ENCODE measurements at regions not wholly inside any gene's neighbourhood (a gene's known extent, or its start where the extent isn't known, plus 50 kb on each side); places are given as distances from the start of the nearest gene placed in this dataset.

DNA sequence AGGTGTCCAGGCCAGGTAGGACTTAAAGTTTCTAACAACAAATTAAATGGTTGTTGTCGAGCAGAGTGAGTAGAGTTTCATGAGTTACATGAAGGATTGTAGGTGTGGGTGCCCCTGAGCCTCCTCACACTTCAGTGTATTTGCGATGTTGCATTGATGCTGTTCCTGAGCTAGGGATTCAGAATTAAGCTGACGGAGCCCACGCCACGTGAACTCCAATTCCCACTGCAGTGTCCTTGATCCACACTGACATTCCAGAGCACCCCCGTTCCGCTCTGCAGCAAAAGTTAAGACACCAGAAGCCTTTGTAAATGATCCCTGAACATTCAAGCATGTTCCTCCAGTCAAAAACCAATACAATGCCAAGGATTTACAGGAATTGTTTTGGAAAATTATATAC, 78.8 kb upstream of the SEC61G start:
- no peaks in the 10 kb centered on the region for H3K9me3 Mint-ChIP-seq (ENCODE audit: unreplicated experiment)
- H3K4me1 Mint-ChIP-seq (ENCODE audit: unreplicated experiment), result peaks cover 70% of the 10 kb centered on the region
- TF ChIP-seq, protein P1, sequence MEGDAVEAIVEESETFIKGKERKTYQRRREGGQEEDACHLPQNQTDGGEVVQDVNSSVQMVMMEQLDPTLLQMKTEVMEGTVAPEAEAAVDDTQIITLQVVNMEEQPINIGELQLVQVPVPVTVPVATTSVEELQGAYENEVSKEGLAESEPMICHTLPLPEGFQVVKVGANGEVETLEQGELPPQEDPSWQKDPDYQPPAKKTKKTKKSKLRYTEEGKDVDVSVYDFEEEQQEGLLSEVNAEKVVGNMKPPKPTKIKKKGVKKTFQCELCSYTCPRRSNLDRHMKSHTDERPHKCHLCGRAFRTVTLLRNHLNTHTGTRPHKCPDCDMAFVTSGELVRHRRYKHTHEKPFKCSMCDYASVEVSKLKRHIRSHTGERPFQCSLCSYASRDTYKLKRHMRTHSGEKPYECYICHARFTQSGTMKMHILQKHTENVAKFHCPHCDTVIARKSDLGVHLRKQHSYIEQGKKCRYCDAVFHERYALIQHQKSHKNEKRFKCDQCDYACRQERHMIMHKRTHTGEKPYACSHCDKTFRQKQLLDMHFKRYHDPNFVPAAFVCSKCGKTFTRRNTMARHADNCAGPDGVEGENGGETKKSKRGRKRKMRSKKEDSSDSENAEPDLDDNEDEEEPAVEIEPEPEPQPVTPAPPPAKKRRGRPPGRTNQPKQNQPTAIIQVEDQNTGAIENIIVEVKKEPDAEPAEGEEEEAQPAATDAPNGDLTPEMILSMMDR (IDR thresholded peaks at IDR 0.05), result no peak
- peak overlapping the region; percentile 85 for H3K27ac Mint-ChIP-seq (ENCODE audit: unreplicated experiment)
- DNase-seq (ENCODE audit: extremely low spot score, unreplicated experiment), result no peak
- no peaks in the 10 kb centered on the region for H3K27me3 Mint-ChIP-seq (ENCODE audit: unreplicated experiment)
- H3K4me3 Mint-ChIP-seq (ENCODE audit: unreplicated experiment), result no peak overlapping the region
- H3K36me3 Mint-ChIP-seq (ENCODE audit: unreplicated experiment), result no peaks in the 10 kb centered on the region

GRCh38 chr7:54838175-54838910, 79.3 kb upstream of the SEC61G start:
- Mint-ChIP-seq H3K4me3 (ENCODE audit: unreplicated experiment) (peak overlapping the region; percentile 9), H3K27ac (ENCODE audit: unreplicated experiment) (peak overlapping the region; percentile 85), H3K9me3 (ENCODE audit: unreplicated experiment) (no peaks in the 10 kb centered on the region), H3K4me1 (ENCODE audit: unreplicated experiment) (peaks cover 76% of the 10 kb centered on the region), H3K36me3 (ENCODE audit: unreplicated experiment) (no peaks in the 10 kb centered on the region), H3K27me3 (ENCODE audit: unreplicated experiment) (no peaks in the 10 kb centered on the region)
- TF ChIP-seq, protein P1 (IDR thresholded peaks at IDR 0.05), result no peak
- DNase-seq (ENCODE audit: extremely low spot score, unreplicated experiment), result no peak

DNA sequence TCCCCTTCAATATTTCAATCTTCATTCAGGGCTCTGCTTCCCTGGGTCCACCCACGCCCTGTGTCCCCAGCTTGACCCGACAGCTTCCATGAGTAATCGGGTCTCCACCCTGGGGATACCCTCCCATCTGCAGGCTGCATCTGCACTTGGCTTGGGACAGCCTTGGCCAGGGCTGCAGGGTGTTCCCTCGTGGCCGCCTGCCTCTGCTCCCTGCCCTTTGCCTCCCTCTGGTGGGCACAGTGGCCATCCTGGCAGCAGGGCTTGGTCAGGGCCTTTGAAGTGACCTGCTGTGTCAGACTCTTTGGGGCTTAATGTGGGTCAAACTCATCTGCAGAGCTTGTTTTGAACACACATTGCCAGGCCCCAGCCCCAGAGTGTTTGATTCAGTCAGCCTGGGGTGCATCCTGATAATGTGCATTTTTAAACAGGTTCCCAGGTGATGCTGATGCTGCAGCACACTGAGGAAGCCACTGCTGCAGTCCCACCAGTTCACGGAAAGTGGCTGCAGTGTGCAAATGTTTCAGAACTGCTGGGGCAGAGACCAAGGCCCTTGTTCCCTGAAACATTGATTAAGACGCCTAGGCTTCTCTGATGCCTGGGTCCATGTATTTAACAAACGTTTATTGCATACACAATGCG, 80.7 kb upstream of the SEC61G start:
- Mint-ChIP-seq H3K27ac (ENCODE audit: unreplicated experiment) (no peak overlapping the region), H3K9me3 (ENCODE audit: unreplicated experiment) (no peaks in the 10 kb centered on the region), H3K4me1 (ENCODE audit: unreplicated experiment) (peaks cover 89% of the 10 kb centered on the region), H3K27me3 (ENCODE audit: unreplicated experiment) (no peaks in the 10 kb centered on the region), H3K4me3 (ENCODE audit: unreplicated experiment) (no peak overlapping the region), H3K36me3 (ENCODE audit: unreplicated experiment) (no peaks in the 10 kb centered on the region)
- TF ChIP-seq, protein P1 (IDR thresholded peaks at IDR 0.05), result peak; percentile 63
- DNase-seq (ENCODE audit: extremely low spot score, unreplicated experiment), result no peak

- H3K4me1 Mint-ChIP-seq (ENCODE audit: unreplicated experiment), result peaks cover 78% of the 10 kb centered on the region
Observed at GRCh38 chr7:54841772-54842697, 83.0 kb upstream of the SEC61G start.

More at GRCh38 chr7:54841772-54842697, 83.0 kb upstream of the SEC61G start:
- DNase-seq (ENCODE audit: extremely low spot score, unreplicated experiment), result no peak
- TF ChIP-seq, protein P1 (IDR thresholded peaks at IDR 0.05), result peak; percentile 34
- Mint-ChIP-seq H3K27ac (ENCODE audit: unreplicated experiment) (peak overlapping the region; percentile 76), H3K4me3 (ENCODE audit: unreplicated experiment) (peak overlapping the region; percentile 40), H3K9me3 (ENCODE audit: unreplicated experiment) (no peaks in the 10 kb centered on the region), H3K27me3 (ENCODE audit: unreplicated experiment) (no peaks in the 10 kb centered on the region), H3K36me3 (ENCODE audit: unreplicated experiment) (no peaks in the 10 kb centered on the region)

All from osteocyte (in vitro differentiated cells).